ENCODE measurements at regions not wholly inside any gene's neighbourhood (a gene's known extent, or its start where the extent isn't known, plus 50 kb on each side); places are given as distances from the start of the nearest gene placed in this dataset.

DNA sequence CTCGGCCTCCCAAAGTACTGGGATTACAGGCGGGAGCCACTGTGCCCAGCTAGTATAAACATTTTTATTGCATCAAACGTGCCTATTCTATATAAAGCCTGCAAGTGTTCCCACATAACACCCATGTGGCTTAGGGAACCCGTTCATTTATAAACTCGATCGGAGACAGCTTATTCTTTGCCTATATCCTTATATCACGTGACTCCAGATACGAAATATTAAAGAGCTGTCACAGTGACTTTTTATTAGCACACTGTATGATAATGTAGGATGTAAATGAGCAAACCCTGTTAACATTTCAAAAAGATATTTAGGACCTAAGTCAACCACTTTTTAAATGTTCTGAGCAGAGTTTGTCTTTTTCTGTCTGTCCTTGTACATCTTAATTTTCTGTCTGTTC, 642.9 kb upstream of the ADARB2 start:
- Mint-ChIP-seq H3K9me3 (peaks cover 0 to 7% (median 0%) of the 10 kb centered on the region in 8 donors), H3K27ac (no peak overlapping the region), H3K4me1 (no peaks in the 10 kb centered on the region), H3K36me3 (no peaks in the 10 kb centered on the region), H3K4me3 (no peak overlapping the region), H3K27me3 (peaks cover 0 to 1% of the 10 kb centered on the region in 2 donors)
- ChIA-PET POLR2A (ENCODE audit: partially characterized antibody) (no interaction called here), CTCF (ENCODE audit: partially characterized antibody) (no interaction called here)
- intact Hi-C loops (cut with micrococcal nuclease), result no loop called here
- Histone ChIP-seq H3K4me3 (ENCODE audit: low read length in 2 of 2) (no peak overlapping the region), H3K4me1 (ENCODE audit: insufficient read depth, low read length) (no peaks in the 10 kb centered on the region), H3K9me3 (ENCODE audit: control insufficient read depth in 1 of 2, low read length in 2 of 2) (no peaks in the 10 kb centered on the region), H3K27ac (ENCODE audit: low read depth, low read length) (no peak overlapping the region), H3K36me3 (ENCODE audit: insufficient read depth, low read length) (no peaks in the 10 kb centered on the region), H3K27me3 (ENCODE audit: insufficient read depth, low read length) (no peaks in the 10 kb centered on the region)
- no peak for DNase-seq

DNA sequence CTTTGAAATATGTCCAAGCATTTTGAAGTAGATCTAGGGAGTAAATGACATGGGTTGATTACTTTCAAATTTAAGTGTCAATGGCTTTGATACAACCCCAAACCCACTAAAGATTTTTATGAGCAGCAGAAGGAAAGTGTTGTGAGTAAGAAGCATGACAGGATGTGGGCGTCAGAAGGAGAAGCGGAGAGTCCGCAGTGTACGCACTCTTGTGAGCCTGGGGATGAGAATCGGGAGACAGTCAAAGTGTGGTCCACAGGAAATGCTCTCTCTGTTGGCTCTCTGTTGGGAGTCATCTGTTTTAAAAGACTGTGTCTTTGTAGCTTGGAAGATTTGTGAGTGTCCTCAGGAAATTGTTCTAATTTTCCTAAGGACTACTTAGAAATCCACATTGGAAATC, 629.8 kb upstream of the ADARB2 start:
- CTCF ChIA-PET (ENCODE audit: partially characterized antibody), result no interaction called here
- Histone ChIP-seq H3K27ac (ENCODE audit: low read depth, low read length) (no peak overlapping the region), H3K36me3 (ENCODE audit: insufficient read depth, low read length) (no peaks in the 10 kb centered on the region), H3K9me3 (ENCODE audit: control insufficient read depth in 1 of 2, low read length in 2 of 2) (peaks cover 0 to 5% of the 10 kb centered on the region in 2 donors), H3K27me3 (ENCODE audit: insufficient read depth, low read length) (no peaks in the 10 kb centered on the region), H3K4me1 (ENCODE audit: insufficient read depth, low read length) (no peaks in the 10 kb centered on the region), H3K4me3 (ENCODE audit: low read length in 2 of 2) (no peak overlapping the region)
- no peaks in the 10 kb centered on the region for H3K4me1 Mint-ChIP-seq
- no peak for DNase-seq
- POLR2A ChIA-PET (ENCODE audit: partially characterized antibody), result no interaction called here
- H3K27ac Mint-ChIP-seq, result no peak overlapping the region
- H3K36me3 Mint-ChIP-seq, result no peaks in the 10 kb centered on the region
- peaks cover 3 to 5% of the 10 kb centered on the region in 2 donors for H3K27me3 Mint-ChIP-seq
- intact Hi-C loops (cut with micrococcal nuclease), result no loop called here
- peaks cover 2 to 23% (median 16%) of the 10 kb centered on the region in 8 donors for H3K9me3 Mint-ChIP-seq
- H3K4me3 Mint-ChIP-seq, result no peak overlapping the region

DNA sequence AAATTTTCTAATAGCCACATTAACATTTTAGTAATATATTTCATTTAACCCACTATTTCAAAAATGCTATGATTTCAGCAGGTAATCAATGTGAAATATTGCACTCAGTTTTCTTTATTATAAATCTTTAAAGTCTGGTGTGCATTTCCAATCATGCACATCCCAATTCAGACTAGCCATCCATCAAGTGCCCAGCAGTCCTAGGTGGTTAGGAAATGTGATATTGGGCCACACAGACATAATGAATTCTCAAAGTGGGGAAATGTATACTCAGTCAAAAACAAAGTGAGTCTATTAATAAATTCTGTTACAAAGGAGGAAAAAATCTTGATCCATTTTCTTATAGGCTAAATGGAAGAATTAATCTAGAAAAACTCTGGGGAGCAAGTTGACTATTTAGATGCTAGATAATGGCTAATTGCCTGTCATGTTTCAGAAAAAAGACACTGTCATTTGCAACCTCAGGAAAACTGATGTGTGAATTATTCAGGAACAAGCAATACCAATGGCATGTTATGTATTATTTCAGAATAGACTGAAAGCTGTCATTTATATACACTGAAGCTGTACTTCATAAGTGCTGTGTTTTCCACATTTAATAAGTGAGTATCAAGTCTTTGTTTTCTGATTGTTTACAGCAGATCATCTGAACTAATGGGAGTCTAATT, 629.1 kb upstream of the ADARB2 start:
- Mint-ChIP-seq H3K4me3 (no peak overlapping the region), H3K27me3 (peaks cover 3 to 5% of the 10 kb centered on the region in 2 donors), H3K36me3 (no peaks in the 10 kb centered on the region), H3K9me3 (peaks cover 2 to 19% (median 13%) of the 10 kb centered on the region in 8 donors), H3K27ac (no peak overlapping the region), H3K4me1 (no peaks in the 10 kb centered on the region)
- intact Hi-C loops (cut with micrococcal nuclease), result no loop called here
- DNase-seq, result no peak
- no peaks in the 10 kb centered on the region for H3K36me3 ChIP-seq (ENCODE audit: insufficient read depth, low read length)
- no peaks in the 10 kb centered on the region for H3K4me1 ChIP-seq (ENCODE audit: insufficient read depth, low read length)
- H3K27ac ChIP-seq (ENCODE audit: low read depth, low read length), result no peak overlapping the region
- CTCF ChIA-PET (ENCODE audit: partially characterized antibody), result no interaction called here
- H3K27me3 ChIP-seq (ENCODE audit: insufficient read depth, low read length), result no peaks in the 10 kb centered on the region
- H3K9me3 ChIP-seq (ENCODE audit: control insufficient read depth in 1 of 2, low read length in 2 of 2), result peaks cover 0 to 5% of the 10 kb centered on the region in 2 donors
- no peak overlapping the region for H3K4me3 ChIP-seq (ENCODE audit: low read length in 2 of 2)
- POLR2A ChIA-PET (ENCODE audit: partially characterized antibody), result no interaction called here

DNA sequence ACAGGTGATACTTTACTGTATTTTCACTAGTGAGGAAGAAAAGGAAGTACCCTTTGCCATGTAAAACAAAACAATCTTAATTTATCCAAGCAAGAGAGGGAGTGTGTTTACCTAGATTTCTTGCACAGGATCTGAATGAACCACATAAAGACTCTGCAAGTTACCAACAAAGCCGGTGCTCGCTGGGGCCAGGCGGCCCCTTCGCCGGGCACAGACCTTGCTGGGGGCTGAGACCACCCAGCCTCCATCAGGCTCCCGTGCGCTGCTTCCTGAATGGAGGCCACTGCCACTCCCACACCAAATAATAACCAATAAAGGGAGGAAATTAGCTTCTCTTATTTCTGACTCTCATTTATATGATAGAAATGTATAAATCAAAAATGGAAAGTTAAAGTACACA, 625.0 kb upstream of the ADARB2 start:
- H3K4me1 ChIP-seq (ENCODE audit: insufficient read depth, low read length), result no peaks in the 10 kb centered on the region
- Mint-ChIP-seq H3K27ac (no peak overlapping the region), H3K4me1 (no peaks in the 10 kb centered on the region), H3K4me3 (no peak overlapping the region), H3K9me3 (no peaks in the 10 kb centered on the region), H3K36me3 (no peaks in the 10 kb centered on the region), H3K27me3 (peaks cover 0 to 2% of the 10 kb centered on the region in 2 donors)
- intact Hi-C loops (cut with micrococcal nuclease), result loop anchor here (5.0 kb wide), 1 partner anchor 60 kb away; no protein-coding TSS in a partner anchor
- CTCF ChIA-PET (ENCODE audit: partially characterized antibody), result no interaction called here
- no peaks in the 10 kb centered on the region for H3K36me3 ChIP-seq (ENCODE audit: insufficient read depth, low read length)
- H3K9me3 ChIP-seq (ENCODE audit: control insufficient read depth in 1 of 2, low read length in 2 of 2), result no peaks in the 10 kb centered on the region
- no peaks in the 10 kb centered on the region for H3K27me3 ChIP-seq (ENCODE audit: insufficient read depth, low read length)
- no peak overlapping the region for H3K27ac ChIP-seq (ENCODE audit: low read depth, low read length)
- POLR2A ChIA-PET (ENCODE audit: partially characterized antibody), result no interaction called here
- no peak overlapping the region for H3K4me3 ChIP-seq (ENCODE audit: low read length in 2 of 2)
- DNase-seq, result no peak

DNA sequence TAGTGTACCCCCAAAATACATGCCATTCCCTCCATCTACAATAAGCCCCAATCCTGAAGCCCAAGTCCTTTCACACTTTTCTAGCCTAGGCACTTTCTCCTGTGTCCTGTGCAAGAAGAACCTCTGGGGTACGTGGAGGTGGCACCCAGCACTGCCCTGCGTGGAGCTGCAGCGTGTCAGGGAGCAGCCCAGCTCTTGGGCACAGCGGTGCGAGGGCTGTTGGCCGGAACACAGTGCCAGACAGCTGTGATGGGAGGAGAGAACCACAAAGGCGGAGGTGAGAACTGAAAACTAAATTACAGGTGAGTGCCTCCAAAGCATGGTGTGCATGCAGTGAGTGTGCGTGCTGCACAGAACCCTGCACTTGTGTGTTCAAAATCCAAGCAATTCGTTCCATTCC, 621.3 kb upstream of the ADARB2 start:
- Mint-ChIP-seq H3K4me1 (no peaks in the 10 kb centered on the region), H3K9me3 (peaks cover 0 to 1% (median 0%) of the 10 kb centered on the region in 8 donors), H3K4me3 (no peak overlapping the region), H3K27me3 (peaks cover 2 to 3% of the 10 kb centered on the region in 2 donors), H3K27ac (no peak overlapping the region), H3K36me3 (no peaks in the 10 kb centered on the region)
- Histone ChIP-seq H3K36me3 (ENCODE audit: insufficient read depth, low read length) (no peaks in the 10 kb centered on the region), H3K27me3 (ENCODE audit: insufficient read depth, low read length) (no peaks in the 10 kb centered on the region), H3K27ac (ENCODE audit: low read depth, low read length) (no peak overlapping the region), H3K9me3 (ENCODE audit: control insufficient read depth in 1 of 2, low read length in 2 of 2) (no peaks in the 10 kb centered on the region), H3K4me1 (ENCODE audit: insufficient read depth, low read length) (no peaks in the 10 kb centered on the region), H3K4me3 (ENCODE audit: low read length in 2 of 2) (no peak overlapping the region)
- ChIA-PET CTCF (ENCODE audit: partially characterized antibody) (no interaction called here), POLR2A (ENCODE audit: partially characterized antibody) (no interaction called here)
- intact Hi-C loops (cut with micrococcal nuclease), result no loop called here
- DNase-seq, result no peak

DNA sequence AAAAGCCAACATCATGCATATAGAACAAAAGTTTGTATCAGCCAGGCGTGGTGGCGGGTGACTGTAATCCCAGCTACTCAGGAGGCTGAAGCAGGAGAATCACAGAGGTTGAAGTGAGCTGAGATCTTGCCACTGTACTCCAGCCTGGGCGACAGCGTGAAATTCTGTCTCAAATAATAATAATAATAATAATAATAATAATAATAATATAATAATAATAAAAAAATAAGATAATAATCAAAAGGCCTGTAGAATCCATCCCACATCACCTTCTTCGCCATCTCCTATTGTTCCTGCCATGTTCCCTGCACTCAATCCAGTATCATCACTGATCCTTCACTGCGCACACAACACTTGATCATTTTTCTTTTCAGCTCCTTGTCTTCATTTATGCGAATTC, 619.3 kb upstream of the ADARB2 start:
- intact Hi-C loops (cut with micrococcal nuclease), result no loop called here
- H3K36me3 ChIP-seq (ENCODE audit: insufficient read depth, low read length), result no peaks in the 10 kb centered on the region
- H3K4me1 ChIP-seq (ENCODE audit: insufficient read depth, low read length), result no peaks in the 10 kb centered on the region
- Mint-ChIP-seq H3K4me1 (no peaks in the 10 kb centered on the region), H3K36me3 (no peaks in the 10 kb centered on the region), H3K27ac (no peak overlapping the region), H3K27me3 (peaks cover 2 to 3% of the 10 kb centered on the region in 2 donors), H3K4me3 (no peak overlapping the region), H3K9me3 (peaks cover 0 to 1% (median 0%) of the 10 kb centered on the region in 8 donors)
- POLR2A ChIA-PET (ENCODE audit: partially characterized antibody), result no interaction called here
- H3K9me3 ChIP-seq (ENCODE audit: control insufficient read depth in 1 of 2, low read length in 2 of 2), result no peaks in the 10 kb centered on the region
- CTCF ChIA-PET (ENCODE audit: partially characterized antibody), result no interaction called here
- no peak overlapping the region for H3K4me3 ChIP-seq (ENCODE audit: low read length in 2 of 2)
- no peak for DNase-seq
- no peak overlapping the region for H3K27ac ChIP-seq (ENCODE audit: low read depth, low read length)
- no peaks in the 10 kb centered on the region for H3K27me3 ChIP-seq (ENCODE audit: insufficient read depth, low read length)

DNA sequence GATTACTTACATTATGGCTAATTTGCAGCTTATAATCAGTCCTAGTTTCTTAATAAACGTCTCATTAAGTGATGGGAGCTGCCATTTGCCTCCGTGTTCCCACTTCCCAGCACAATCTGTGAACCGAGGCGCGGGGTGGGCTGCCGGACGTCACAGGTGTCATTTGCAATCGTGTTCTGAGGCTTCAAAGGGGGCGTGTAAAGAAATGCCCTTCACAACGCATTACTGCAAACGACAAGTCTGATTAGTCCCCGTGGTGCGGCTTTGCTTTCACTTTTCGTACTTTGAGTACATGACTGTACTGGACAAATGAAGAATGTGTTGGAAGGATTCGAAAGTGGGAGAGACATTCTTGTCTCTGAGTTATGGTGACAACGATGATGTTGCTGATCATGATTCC, 614.2 kb upstream of the ADARB2 start:
- Histone ChIP-seq H3K27ac (ENCODE audit: low read depth, low read length) (no peak overlapping the region), H3K4me1 (ENCODE audit: insufficient read depth, low read length) (no peaks in the 10 kb centered on the region), H3K27me3 (ENCODE audit: insufficient read depth, low read length) (no peaks in the 10 kb centered on the region), H3K4me3 (ENCODE audit: low read length in 2 of 2) (no peak overlapping the region), H3K36me3 (ENCODE audit: insufficient read depth, low read length) (no peaks in the 10 kb centered on the region), H3K9me3 (ENCODE audit: control insufficient read depth in 1 of 2, low read length in 2 of 2) (no peaks in the 10 kb centered on the region)
- H3K9me3 Mint-ChIP-seq, result peaks cover 0 to 1% (median 0%) of the 10 kb centered on the region in 8 donors
- H3K27me3 Mint-ChIP-seq, result no peaks in the 10 kb centered on the region
- H3K27ac Mint-ChIP-seq, result no peak overlapping the region
- intact Hi-C loops (cut with micrococcal nuclease), result no loop called here
- no peaks in the 10 kb centered on the region for H3K36me3 Mint-ChIP-seq
- ChIA-PET POLR2A (ENCODE audit: partially characterized antibody) (no interaction called here), CTCF (ENCODE audit: partially characterized antibody) (no interaction called here)
- no peak for DNase-seq
- no peaks in the 10 kb centered on the region for H3K4me1 Mint-ChIP-seq
- no peak overlapping the region for H3K4me3 Mint-ChIP-seq

DNA sequence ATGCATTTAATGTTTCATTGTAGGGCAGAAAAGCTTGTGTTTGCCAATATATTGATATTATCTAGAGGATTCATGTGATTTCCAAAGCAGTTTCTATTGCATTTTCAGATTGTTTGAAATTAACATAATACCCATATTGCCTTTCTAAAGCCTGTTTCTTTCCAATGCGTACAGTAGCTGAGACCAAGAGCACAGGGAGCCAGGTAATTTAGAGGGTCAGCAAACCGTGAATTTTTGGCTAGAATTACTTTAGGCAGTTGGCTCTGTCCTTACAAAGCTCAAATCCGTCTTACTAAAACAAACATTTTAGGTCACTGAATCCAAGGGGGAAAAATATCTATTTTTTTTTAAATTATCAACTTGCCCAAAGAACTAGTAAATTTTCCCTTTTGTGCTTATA, 604.9 kb upstream of the ADARB2 start:
- H3K4me3 Mint-ChIP-seq, result no peak overlapping the region
- no peak overlapping the region for H3K27ac ChIP-seq (ENCODE audit: low read depth, low read length)
- POLR2A ChIA-PET (ENCODE audit: partially characterized antibody), result no interaction called here
- no peaks in the 10 kb centered on the region for H3K36me3 Mint-ChIP-seq
- H3K4me1 Mint-ChIP-seq, result no peaks in the 10 kb centered on the region
- peaks cover 0 to 2% (median 0%) of the 10 kb centered on the region in 8 donors for H3K9me3 Mint-ChIP-seq
- H3K27ac Mint-ChIP-seq, result no peak overlapping the region
- no peaks in the 10 kb centered on the region for H3K4me1 ChIP-seq (ENCODE audit: insufficient read depth, low read length)
- no peaks in the 10 kb centered on the region for H3K9me3 ChIP-seq (ENCODE audit: control insufficient read depth in 1 of 2, low read length in 2 of 2)
- H3K36me3 ChIP-seq (ENCODE audit: insufficient read depth, low read length), result no peaks in the 10 kb centered on the region
- peaks cover 0 to 2% of the 10 kb centered on the region in 2 donors for H3K27me3 Mint-ChIP-seq
- H3K27me3 ChIP-seq (ENCODE audit: insufficient read depth, low read length), result no peaks in the 10 kb centered on the region
- DNase-seq, result no peak
- no peak overlapping the region for H3K4me3 ChIP-seq (ENCODE audit: low read length in 2 of 2)
- CTCF ChIA-PET (ENCODE audit: partially characterized antibody), result no interaction called here
- intact Hi-C loops (cut with micrococcal nuclease), result no loop called here
